Vagina (tissue), 2 donors: ENCODE measurements at regions not wholly inside any gene's neighbourhood (a gene's known extent, or its start where the extent isn't known, plus 50 kb on each side); places are given as distances from the start of the nearest gene placed in this dataset.
"Not testable (repeated sequence)": the region's sequence is repeated elsewhere in the genome, so short reads cannot be mapped to it uniquely, and the experiment has no call there.

Source experiments
- DNase-seq, 2 donors: peaks; one replicate each; pipeline ENCODE4 v3.0.0-alpha.2; 2017; ENCODE audit errors: extremely low spot score in 2 of 2
- H3K27ac ChIP-seq: fragments of 200-600 bp; sonication (generic); one replicate; pipeline ENCODE4 v1.5.1; 2019
- H3K27me3 ChIP-seq: fragments of 200-600 bp; sonication (generic); one replicate; pipeline ENCODE4 v1.5.1; 2019
- H3K36me3 ChIP-seq, 2 donors: fragments of 200-600 bp; sonication (generic); one replicate each; pipeline ENCODE4 v1.5.1; 2017 to 2019
- H3K4me1 ChIP-seq: fragments of 200-600 bp; sonication (generic); one replicate; pipeline ENCODE4 v1.5.1; 2019
- H3K4me3 ChIP-seq, 2 donors: fragments of 200-600 bp; sonication (generic); 1 replicate in 1 of 2; 2 replicates in 1 of 2; pipeline ENCODE4 v1.5.1; 2016 to 2019
- H3K9me3 ChIP-seq: fragments of 200-600 bp; sonication (generic); one replicate; pipeline ENCODE4 v1.5.1; 2019
- CTCF ChIP-seq, 3 experiments: fragments of 450-650 bp in 2 of 3; fragments of 200-600 bp in 1 of 3; sonication (generic) in 1 of 3; IDR thresholded peaks; one replicate each; pipeline ENCODE4 v1.5.1; 2017 to 2019; ENCODE audit warnings: antibody characterized with exemption in 3 of 3, mild to moderate bottlenecking in 2 of 3, moderate library complexity in 2 of 3
- POLR2A ChIP-seq, 2 donors: fragments of 450-650 bp; IDR thresholded peaks; one replicate each; pipeline ENCODE4 v1.6.1; 2017; ENCODE audit warnings: antibody characterized with exemption in 2 of 2, mild to moderate bottlenecking in 2 of 2, moderate library complexity in 2 of 2
- POLR2AphosphoS5 ChIP-seq, 2 donors: sonication (generic); formaldehyde crosslinking; IDR thresholded peaks; one replicate each; pipeline ENCODE4 v1.9.0; 2017; ENCODE audit warnings: antibody characterized with exemption in 2 of 2, mild to moderate bottlenecking in 2 of 2, low read depth in 1 of 2; ENCODE audit not compliant: insufficient read depth in 1 of 2
- intact Hi-C: fragments of 100-400 bp; cut with DNase I; formaldehyde crosslinking; loops from one replicate; pipeline ENCODE4 v1.15.1; 2023

GRCh38 chr19:23474761-23475160 is 79.5 kb upstream of the ZNF91 start:
- no peak overlapping the region for H3K27ac ChIP-seq
- DNase-seq: no peak
- H3K4me3 ChIP-seq: no peak overlapping the region
- no peak for TF ChIP-seq POLR2AphosphoS5 (IDR thresholded peaks at IDR 0.05; ENCODE audit: insufficient read depth in 1 of 2, low read depth in 1 of 2)
- TF ChIP-seq CTCF (IDR thresholded peaks at IDR 0.05): no peak
- TF ChIP-seq POLR2A (IDR thresholded peaks at IDR 0.05): no peak
- H3K36me3 ChIP-seq: no peaks in the 10 kb centered on the region
- H3K27me3 ChIP-seq: no peaks in the 10 kb centered on the region
- intact Hi-C loops: no loop called here
- no peaks in the 10 kb centered on the region for H3K4me1 ChIP-seq
- H3K9me3 ChIP-seq: no peaks in the 10 kb centered on the region

- Histone ChIP-seq H3K4me1 (no peaks in the 10 kb centered on the region), H3K9me3 (no peaks in the 10 kb centered on the region), H3K36me3 (no peaks in the 10 kb centered on the region), H3K27ac (no peak overlapping the region), H3K27me3 (no peaks in the 10 kb centered on the region), H3K4me3 (no peak overlapping the region)
- no peak for DNase-seq
- intact Hi-C loops: no loop called here
- TF ChIP-seq CTCF (IDR thresholded peaks at IDR 0.05) (no peak), POLR2AphosphoS5 (IDR thresholded peaks at IDR 0.05; ENCODE audit: insufficient read depth in 1 of 2, low read depth in 1 of 2) (no peak), POLR2A (IDR thresholded peaks at IDR 0.05) (no peak)
Measured at GRCh38 chr19:23474172-23474571, 78.9 kb upstream of the ZNF91 start.

- TF ChIP-seq POLR2AphosphoS5 (IDR thresholded peaks at IDR 0.05; ENCODE audit: insufficient read depth in 1 of 2, low read depth in 1 of 2) (no peak), POLR2A (IDR thresholded peaks at IDR 0.05) (no peak), CTCF (IDR thresholded peaks at IDR 0.05) (no peak)
- no peaks in the 10 kb centered on the region for H3K4me1 ChIP-seq
- no peaks in the 10 kb centered on the region for H3K36me3 ChIP-seq
- H3K27ac ChIP-seq: no peak overlapping the region
- no peaks in the 10 kb centered on the region for H3K27me3 ChIP-seq
- intact Hi-C loops: no loop called here
- DNase-seq: no peak
- H3K9me3 ChIP-seq: no peaks in the 10 kb centered on the region
- H3K4me3 ChIP-seq: peak overlapping the region; percentile 20 to 41
Measured at GRCh38 chr19:23470873-23471545, 75.7 kb upstream of the ZNF91 start.

DNA sequence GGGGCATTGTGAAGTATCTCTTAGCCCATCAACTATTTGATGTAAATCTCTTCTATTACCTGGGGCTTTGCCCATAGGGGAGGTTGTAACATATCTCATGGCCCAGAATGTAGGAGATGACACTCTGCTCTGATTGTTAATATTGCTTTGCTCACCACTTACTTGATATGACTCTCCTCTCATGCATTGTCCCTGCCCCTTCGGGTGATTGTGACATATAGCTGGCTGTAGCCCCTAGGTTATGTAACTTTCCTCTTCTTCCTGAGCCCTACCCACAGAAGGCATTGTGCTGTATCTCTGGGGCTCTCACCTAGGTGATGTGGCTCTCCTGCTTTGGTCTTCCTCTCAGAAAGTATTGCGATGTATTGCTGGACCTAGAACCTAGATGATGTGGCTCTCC is 69.1 kb upstream of the ZNF91 start:
- H3K27ac ChIP-seq, H3K9me3 ChIP-seq, DNase-seq, H3K4me1 ChIP-seq, H3K27me3 ChIP-seq, H3K4me3 ChIP-seq, H3K36me3 ChIP-seq, intact Hi-C loops: not testable (repeated sequence)

DNA sequence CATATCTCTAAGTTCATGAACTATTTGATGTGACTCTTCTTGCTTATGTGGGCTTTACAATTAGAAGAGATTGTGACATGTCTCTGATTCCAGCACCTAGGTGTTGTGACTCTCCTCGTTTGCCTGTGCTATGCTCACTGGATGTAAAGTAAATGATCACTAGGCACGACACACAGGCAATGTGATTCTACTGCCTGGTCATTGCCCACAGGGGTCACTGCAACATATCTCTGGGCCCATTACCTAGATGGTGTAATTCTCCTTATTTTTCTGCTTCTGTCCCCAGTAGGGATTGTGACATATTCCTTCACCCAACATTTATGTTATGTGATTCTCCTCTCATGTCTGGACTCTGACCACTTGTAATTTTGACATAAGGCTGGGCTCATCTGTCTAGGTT is 65.8 kb upstream of the ZNF91 start:
- intact Hi-C loops: no loop called here

More for the DNA sequence above, 65.8 kb upstream of the ZNF91 start:
- H3K4me3 ChIP-seq: no peak overlapping the region
- no peaks in the 10 kb centered on the region for H3K4me1 ChIP-seq
- H3K27me3 ChIP-seq: no peaks in the 10 kb centered on the region
- H3K27ac ChIP-seq: no peak overlapping the region
- TF ChIP-seq POLR2A (IDR thresholded peaks at IDR 0.05) (no peak), POLR2AphosphoS5 (IDR thresholded peaks at IDR 0.05; ENCODE audit: insufficient read depth in 1 of 2, low read depth in 1 of 2) (no peak), CTCF (IDR thresholded peaks at IDR 0.05) (no peak)
- no peaks in the 10 kb centered on the region for H3K36me3 ChIP-seq
- no peak for DNase-seq
- H3K9me3 ChIP-seq: no peaks in the 10 kb centered on the region
